Ishikawa (cell line): ENCODE measurements at regions not wholly inside any gene's neighbourhood (a gene's known extent, or its start where the extent isn't known, plus 50 kb on each side); places are given as distances from the start of the nearest gene placed in this dataset.
A peak's percentile ranks its signal among the peaks of the same experiment; 100 is the strongest.

Source experiments
- CEBPB ChIP-seq: IDR thresholded peaks from 2 replicates; pipeline ENCODE4 v1.6.1; 2012
- CREB1 ChIP-seq: IDR thresholded peaks from 2 replicates; pipeline ENCODE4 v1.6.1; 2012; ENCODE audit warnings: low read depth
- EGR1 ChIP-seq: IDR thresholded peaks from 2 replicates; pipeline ENCODE4 v1.6.1; 2012
- EP300 ChIP-seq: IDR thresholded peaks from 2 replicates; pipeline ENCODE4 v1.6.1; 2012; ENCODE audit warnings: borderline replicate concordance
- FOXM1 ChIP-seq: IDR thresholded peaks from 2 replicates; pipeline ENCODE4 v1.6.1; 2012; ENCODE audit warnings: low read depth, borderline replicate concordance
- NFIC ChIP-seq: IDR thresholded peaks from 2 replicates; pipeline ENCODE4 v1.6.1; 2012
- RAD21 ChIP-seq: IDR thresholded peaks from 2 replicates; pipeline ENCODE4 v1.6.1; 2012; ENCODE audit warnings: low read depth
- TAF1 ChIP-seq: IDR thresholded peaks from 2 replicates; pipeline ENCODE4 v1.6.1; 2012; ENCODE audit warnings: low read depth, mild to moderate bottlenecking
- TCF12 ChIP-seq: IDR thresholded peaks from 2 replicates; pipeline ENCODE4 v1.6.1; 2012; ENCODE audit warnings: low read depth
- TEAD4 ChIP-seq: IDR thresholded peaks from 2 replicates; pipeline ENCODE4 v1.6.1; 2012
- YY1 ChIP-seq: IDR thresholded peaks from 2 replicates; pipeline ENCODE4 v1.6.1; 2012; ENCODE audit warnings: low read depth
- ZBTB7A ChIP-seq: IDR thresholded peaks from 2 replicates; pipeline ENCODE4 v1.6.1; 2012; ENCODE audit warnings: low read depth
- TF ChIP-seq, protein P1 (sequence below): IDR thresholded peaks from 2 replicates; pipeline ENCODE4 v1.6.1; 2012
- TF ChIP-seq, protein P2 (sequence below): IDR thresholded peaks from 2 replicates; pipeline ENCODE4 v1.6.1; 2012; ENCODE audit warnings: low read depth, mild to moderate bottlenecking
- TF ChIP-seq, protein P3 (sequence below): IDR thresholded peaks from 2 replicates; pipeline ENCODE4 v1.6.1; 2012

DNA sequence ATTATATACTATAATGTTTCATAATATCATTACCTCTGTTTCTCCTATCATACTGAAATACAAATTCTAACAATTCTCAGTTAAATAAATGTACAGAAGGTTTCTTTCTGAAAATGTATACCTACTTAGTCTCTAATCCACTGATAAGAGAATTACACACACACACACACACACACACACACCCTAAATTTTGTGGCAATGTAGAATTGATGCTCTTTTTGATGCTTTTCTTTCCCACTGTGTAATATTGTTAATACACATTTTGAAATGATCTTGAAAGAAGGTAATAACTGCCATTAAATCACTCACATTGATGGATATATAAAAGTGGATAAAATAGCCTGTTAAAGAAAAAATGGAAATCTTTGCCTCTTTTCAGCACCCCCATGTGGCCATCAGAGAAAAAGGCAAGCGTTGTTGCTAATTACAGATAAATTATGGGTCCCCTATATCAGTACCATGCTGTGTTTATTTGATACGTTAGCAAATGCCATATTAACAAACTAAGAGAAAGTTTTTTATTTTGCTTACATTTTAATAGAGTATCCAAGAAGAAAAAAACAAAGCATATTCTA lies 76.6 kb upstream of the VGLL2 start:
- TF ChIP-seq ZBTB7A, result no peak
- peak; percentile 46 for TF ChIP-seq RAD21
- TF ChIP-seq YY1, result no peak

DNA sequence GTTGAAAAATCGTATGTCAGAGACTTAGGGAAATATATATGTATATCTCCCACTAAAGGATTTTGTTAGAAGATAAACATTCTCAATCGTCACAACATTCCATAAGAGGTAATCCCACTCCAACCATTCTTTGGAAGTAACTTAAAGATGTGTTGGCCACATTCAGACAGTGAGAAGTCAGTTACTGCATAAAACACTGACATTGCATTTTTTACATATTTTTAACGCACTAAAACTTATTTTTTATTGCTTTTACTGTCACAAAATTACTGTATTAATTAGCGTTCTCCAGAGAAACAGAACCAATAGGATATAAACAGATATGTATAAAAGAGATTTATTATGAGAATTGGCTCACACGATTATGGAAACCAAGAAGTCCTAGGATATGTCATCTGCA lies 74.3 kb upstream of the VGLL2 start:
- TF ChIP-seq NFIC, result no peak
- TF ChIP-seq TEAD4, result no peak
- TF ChIP-seq, protein P1, sequence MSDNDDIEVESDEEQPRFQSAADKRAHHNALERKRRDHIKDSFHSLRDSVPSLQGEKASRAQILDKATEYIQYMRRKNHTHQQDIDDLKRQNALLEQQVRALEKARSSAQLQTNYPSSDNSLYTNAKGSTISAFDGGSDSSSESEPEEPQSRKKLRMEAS, result no peak

DNA sequence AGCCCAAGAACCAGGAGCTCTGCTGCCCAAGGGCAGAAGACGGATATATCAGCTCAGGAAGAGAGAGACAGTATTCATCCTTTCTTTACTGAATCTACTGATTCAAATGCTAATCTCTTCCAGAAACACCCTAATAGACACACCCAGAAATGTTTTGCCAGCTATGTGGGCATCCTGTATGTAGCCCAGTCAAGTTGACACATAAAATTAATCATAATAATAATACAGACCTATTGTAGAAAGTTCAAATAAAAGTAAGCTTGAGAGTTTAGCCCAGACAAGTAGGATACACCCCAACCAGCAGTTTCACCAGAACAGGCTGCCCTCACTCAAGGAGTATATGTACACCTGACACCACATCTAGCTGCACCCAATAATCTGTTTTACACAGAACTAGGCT lies 73.9 kb upstream of the VGLL2 start:
- TF ChIP-seq RAD21, result no peak
- TF ChIP-seq EGR1, result no peak
- TF ChIP-seq CEBPB, result no peak
- no peak for TF ChIP-seq CREB1
- no peak for TF ChIP-seq TAF1
- no peak for TF ChIP-seq ZBTB7A
- TF ChIP-seq, protein P2, sequence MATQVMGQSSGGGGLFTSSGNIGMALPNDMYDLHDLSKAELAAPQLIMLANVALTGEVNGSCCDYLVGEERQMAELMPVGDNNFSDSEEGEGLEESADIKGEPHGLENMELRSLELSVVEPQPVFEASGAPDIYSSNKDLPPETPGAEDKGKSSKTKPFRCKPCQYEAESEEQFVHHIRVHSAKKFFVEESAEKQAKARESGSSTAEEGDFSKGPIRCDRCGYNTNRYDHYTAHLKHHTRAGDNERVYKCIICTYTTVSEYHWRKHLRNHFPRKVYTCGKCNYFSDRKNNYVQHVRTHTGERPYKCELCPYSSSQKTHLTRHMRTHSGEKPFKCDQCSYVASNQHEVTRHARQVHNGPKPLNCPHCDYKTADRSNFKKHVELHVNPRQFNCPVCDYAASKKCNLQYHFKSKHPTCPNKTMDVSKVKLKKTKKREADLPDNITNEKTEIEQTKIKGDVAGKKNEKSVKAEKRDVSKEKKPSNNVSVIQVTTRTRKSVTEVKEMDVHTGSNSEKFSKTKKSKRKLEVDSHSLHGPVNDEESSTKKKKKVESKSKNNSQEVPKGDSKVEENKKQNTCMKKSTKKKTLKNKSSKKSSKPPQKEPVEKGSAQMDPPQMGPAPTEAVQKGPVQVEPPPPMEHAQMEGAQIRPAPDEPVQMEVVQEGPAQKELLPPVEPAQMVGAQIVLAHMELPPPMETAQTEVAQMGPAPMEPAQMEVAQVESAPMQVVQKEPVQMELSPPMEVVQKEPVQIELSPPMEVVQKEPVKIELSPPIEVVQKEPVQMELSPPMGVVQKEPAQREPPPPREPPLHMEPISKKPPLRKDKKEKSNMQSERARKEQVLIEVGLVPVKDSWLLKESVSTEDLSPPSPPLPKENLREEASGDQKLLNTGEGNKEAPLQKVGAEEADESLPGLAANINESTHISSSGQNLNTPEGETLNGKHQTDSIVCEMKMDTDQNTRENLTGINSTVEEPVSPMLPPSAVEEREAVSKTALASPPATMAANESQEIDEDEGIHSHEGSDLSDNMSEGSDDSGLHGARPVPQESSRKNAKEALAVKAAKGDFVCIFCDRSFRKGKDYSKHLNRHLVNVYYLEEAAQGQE, result no peak

DNA sequence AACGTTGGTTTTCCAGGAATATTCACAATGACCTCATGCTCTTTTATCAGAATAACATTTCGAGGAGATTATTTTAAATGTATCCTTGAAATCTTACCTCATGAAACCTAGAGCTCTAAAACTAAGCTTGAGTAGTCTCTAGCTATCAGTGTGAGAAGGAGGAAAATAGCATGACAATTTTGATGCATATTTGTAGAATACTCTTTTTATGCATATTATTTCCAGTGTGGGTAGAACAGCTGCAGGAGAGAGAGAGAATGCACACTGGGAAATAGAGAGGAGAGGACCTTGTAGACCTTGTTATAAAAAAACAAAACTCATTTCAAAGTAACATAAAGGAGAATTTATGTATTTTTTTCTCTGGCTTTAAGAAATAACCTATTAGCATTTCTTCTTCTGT lies 71.1 kb upstream of the VGLL2 start:
- no peak for TF ChIP-seq EGR1
- TF ChIP-seq TCF12, result no peak
- no peak for TF ChIP-seq RAD21
- TF ChIP-seq, protein P2, result no peak
- TF ChIP-seq TEAD4, result no peak

DNA sequence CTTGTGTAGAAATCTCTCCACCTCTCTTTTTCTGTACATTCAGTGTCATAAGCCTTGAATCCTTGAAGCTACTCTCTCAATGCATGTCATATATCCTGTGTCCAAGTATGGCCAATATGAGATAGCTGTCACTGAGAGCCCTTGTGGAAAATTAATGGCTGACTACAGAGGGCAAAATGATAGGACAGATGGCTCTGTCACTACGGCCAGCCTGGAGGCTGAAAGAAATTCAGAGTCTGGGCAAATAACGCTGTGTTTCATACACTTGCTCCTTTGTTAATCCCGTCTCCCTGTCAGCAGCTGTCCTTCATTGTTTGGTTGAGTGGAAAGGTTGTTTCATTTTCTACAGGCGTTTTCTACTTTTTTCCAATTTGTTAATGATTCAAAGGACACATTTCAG lies 70.4 kb upstream of the VGLL2 start:
- TF ChIP-seq NFIC (no peak), TAF1 (no peak)

DNA sequence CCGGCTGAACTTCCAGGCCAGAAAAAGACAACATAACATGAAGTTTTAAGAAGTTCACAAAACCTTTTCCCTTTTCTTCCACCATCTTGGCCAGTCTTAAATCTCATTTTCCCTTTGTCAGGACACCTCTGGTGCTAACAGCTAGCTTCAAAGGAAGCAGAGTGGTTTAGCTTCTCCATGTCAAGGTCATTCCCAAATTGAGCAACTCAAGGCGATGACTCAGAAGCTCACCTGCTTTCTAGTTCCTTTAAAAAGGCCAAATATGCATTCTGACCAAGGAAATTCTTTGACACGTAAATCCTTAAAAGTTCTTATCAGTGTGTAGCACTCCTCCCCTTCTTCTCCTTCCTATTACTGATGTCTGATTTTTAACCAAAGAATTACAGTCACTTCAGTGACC lies 69.6 kb upstream of the VGLL2 start:
- no peak for TF ChIP-seq EGR1
- no peak for TF ChIP-seq NFIC
- TF ChIP-seq, protein P3, sequence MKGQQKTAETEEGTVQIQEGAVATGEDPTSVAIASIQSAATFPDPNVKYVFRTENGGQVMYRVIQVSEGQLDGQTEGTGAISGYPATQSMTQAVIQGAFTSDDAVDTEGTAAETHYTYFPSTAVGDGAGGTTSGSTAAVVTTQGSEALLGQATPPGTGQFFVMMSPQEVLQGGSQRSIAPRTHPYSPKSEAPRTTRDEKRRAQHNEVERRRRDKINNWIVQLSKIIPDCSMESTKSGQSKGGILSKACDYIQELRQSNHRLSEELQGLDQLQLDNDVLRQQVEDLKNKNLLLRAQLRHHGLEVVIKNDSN, result no peak
- no peak for TF ChIP-seq RAD21
- TF ChIP-seq EP300, result no peak
- TF ChIP-seq, protein P1, result no peak
- no peak for TF ChIP-seq YY1
- no peak for TF ChIP-seq TAF1
- TF ChIP-seq FOXM1, result no peak
- TF ChIP-seq, protein P2, result no peak
- no peak for TF ChIP-seq ZBTB7A
- TF ChIP-seq TEAD4, result no peak
- no peak for TF ChIP-seq CEBPB
- no peak for TF ChIP-seq TCF12
- TF ChIP-seq CREB1, result no peak

GRCh38 chr6:117200067-117200466 lies 65.3 kb upstream of the VGLL2 start:
- TF ChIP-seq, protein P2, result no peak
- TF ChIP-seq TCF12 (no peak), FOXM1 (no peak), YY1 (no peak), ZBTB7A (no peak)
